Left ventricle myocardium inferior (tissue), 1 donor: ENCODE measurements at regions not wholly inside any gene's neighbourhood (a gene's known extent, or its start where the extent isn't known, plus 50 kb on each side); places are given as distances from the start of the nearest gene placed in this dataset.

Experiments used
- DNase-seq: peaks from one replicate; pipeline ENCODE4 v3.0.0-alpha.2; 2020
- H3K27ac ChIP-seq: fragments of 200-600 bp; replicated peaks from 2 replicates; pipeline ENCODE4 v1.8.0; 2021
- H3K27me3 ChIP-seq: fragments of 200-600 bp; 2 replicates; pipeline ENCODE4 v1.8.0; 2021; ENCODE audit warnings: low read depth
- H3K36me3 ChIP-seq: fragments of 200-600 bp; 2 replicates; pipeline ENCODE4 v1.8.0; 2021
- H3K4me1 ChIP-seq: fragments of 200-600 bp; 2 replicates; pipeline ENCODE4 v1.8.0; 2021
- H3K4me3 ChIP-seq: fragments of 200-600 bp; 2 replicates; pipeline ENCODE4 v1.8.0; 2021; ENCODE audit warnings: mild to moderate bottlenecking, moderate library complexity
- H3K9me3 ChIP-seq: fragments of 200-600 bp; replicated peaks from 2 replicates; pipeline ENCODE4 v1.8.0; 2021
- intact Hi-C: fragments of 100-400 bp; cut with micrococcal nuclease; formaldehyde crosslinking; loops from one replicate; pipeline ENCODE4 v1.11.0; 2022
- TF ChIP-seq, protein P1 (sequence below): fragments of 200-600 bp; IDR thresholded peaks from 2 replicates; pipeline ENCODE4 v1.8.0; 2021; ENCODE audit warnings: antibody characterized with exemption, mild to moderate bottlenecking, borderline replicate concordance
- donor health status: DM: no; HTN: yes; CAD: no; lungs with severe emphysema.

DNA sequence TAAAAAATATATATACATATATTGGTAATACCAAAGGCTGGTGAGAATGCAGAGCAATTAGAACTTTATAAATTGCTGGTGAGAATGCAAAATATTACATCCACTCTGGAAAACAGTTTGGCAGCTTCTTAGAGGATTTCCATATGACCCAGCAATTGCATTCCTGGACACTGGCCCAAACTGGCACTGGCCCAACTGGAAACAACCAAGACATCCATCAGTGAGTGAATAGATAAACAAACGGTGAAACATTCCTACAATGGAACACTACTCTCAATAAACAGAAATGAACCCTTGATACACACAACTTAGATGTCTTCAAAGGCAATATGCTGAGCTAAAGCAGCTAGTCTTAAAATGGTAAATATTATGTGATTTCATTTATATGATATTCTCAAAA, 524.2 kb downstream of the IQCM start:
- no peak overlapping the region for H3K4me3 ChIP-seq
- no peaks in the 10 kb centered on the region for H3K27me3 ChIP-seq
- TF ChIP-seq, protein P1, sequence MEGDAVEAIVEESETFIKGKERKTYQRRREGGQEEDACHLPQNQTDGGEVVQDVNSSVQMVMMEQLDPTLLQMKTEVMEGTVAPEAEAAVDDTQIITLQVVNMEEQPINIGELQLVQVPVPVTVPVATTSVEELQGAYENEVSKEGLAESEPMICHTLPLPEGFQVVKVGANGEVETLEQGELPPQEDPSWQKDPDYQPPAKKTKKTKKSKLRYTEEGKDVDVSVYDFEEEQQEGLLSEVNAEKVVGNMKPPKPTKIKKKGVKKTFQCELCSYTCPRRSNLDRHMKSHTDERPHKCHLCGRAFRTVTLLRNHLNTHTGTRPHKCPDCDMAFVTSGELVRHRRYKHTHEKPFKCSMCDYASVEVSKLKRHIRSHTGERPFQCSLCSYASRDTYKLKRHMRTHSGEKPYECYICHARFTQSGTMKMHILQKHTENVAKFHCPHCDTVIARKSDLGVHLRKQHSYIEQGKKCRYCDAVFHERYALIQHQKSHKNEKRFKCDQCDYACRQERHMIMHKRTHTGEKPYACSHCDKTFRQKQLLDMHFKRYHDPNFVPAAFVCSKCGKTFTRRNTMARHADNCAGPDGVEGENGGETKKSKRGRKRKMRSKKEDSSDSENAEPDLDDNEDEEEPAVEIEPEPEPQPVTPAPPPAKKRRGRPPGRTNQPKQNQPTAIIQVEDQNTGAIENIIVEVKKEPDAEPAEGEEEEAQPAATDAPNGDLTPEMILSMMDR: no peak
- peak; percentile 54 for DNase-seq
- H3K36me3 ChIP-seq: no peaks in the 10 kb centered on the region
- intact Hi-C loops: no loop called here
- peaks cover 23% of the 10 kb centered on the region for H3K4me1 ChIP-seq
- H3K9me3 ChIP-seq: peaks cover 25% of the 10 kb centered on the region
- H3K27ac ChIP-seq: peak overlapping the region; percentile 44

DNA sequence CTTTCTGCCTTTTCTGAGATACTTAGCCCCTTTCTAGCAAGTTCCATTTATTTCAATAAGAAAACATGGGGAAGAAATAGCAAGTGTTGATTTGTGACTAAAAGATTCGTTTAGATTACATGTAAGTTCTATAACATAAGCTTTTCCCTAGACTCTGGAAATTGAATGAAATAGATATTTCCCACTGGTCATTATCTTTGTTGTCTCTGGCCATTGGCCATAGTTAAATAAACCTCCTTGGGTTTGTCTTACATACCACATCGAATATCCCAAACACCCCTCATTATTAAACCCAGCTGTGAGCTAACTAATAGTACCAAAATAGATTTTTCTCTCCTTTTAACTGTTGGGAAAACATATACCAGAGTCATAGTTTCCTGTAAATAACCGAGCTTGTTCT, 534.8 kb downstream of the IQCM start:
- H3K4me3 ChIP-seq: no peak overlapping the region
- H3K9me3 ChIP-seq: peaks cover 1% of the 10 kb centered on the region
- no peaks in the 10 kb centered on the region for H3K4me1 ChIP-seq
- no peaks in the 10 kb centered on the region for H3K27me3 ChIP-seq
- intact Hi-C loops: no loop called here
- TF ChIP-seq, protein P1: no peak
- H3K36me3 ChIP-seq: no peaks in the 10 kb centered on the region
- no peak overlapping the region for H3K27ac ChIP-seq
- DNase-seq: no peak

DNA sequence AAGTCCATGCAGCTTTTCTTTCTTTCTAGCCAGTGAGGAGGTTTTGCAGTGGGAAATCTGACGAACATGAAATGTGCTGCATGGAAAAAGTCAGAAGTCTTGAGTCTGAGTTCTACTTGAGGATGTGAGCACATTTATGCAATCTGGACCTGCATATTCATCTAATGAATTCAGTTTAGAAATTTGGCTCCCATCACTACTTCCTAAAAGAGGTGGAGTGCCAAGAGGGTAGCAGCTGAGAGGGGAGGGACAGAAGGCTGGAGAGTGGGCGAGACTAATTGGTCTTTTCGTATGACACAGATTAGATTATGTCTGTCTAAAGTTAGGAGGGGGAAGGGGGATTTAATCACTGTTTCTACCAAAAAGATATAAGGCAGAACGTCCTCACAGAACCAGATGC, 535.9 kb downstream of the IQCM start:
- TF ChIP-seq, protein P1: no peak
- peak overlapping the region; percentile 28 for H3K27ac ChIP-seq
- no peaks in the 10 kb centered on the region for H3K4me1 ChIP-seq
- no peak overlapping the region for H3K4me3 ChIP-seq
- no peak for DNase-seq
- intact Hi-C loops: no loop called here
- no peaks in the 10 kb centered on the region for H3K36me3 ChIP-seq
- no peaks in the 10 kb centered on the region for H3K27me3 ChIP-seq
- H3K9me3 ChIP-seq: peaks cover 11% of the 10 kb centered on the region

DNA sequence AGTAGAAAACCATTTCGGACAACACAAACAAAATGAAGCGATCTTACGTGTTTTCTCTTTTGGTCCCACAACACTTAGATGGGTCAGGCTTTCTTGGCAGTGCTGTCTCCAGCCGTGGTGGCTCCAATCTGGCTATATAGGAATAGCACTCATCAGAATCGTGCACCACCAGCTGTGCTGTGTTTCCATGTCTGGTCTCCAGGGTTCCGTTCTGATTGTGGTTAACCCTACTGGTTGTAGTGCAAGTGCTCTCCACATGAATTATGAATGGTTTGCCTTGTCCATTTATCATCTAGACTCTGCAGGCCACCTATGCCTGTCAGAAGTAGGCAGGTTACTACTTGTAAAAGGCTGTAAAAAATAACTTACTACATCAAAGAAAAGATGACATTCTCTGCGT, 536.3 kb downstream of the IQCM start:
- intact Hi-C loops: no loop called here

DNA sequence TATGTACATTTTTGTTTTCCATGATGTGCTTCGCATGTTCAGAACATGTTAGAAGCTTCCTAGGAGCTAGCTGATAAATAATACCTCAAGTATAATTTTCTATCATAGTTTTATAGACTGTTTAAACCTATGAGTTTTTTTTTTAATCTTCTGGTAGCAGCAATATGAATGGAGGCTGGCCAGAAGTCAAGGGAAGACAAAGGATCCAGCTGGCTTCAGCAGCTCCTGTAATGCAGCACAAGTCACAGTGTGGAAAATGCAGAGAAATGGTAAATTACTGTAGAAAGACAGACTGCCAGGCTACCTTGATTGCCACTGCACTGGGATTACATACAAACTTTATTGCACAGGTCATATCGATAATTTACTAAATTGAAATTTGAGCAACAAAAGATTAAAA, 537.9 kb downstream of the IQCM start:
- H3K4me3 ChIP-seq: no peak overlapping the region
- DNase-seq: no peak
- H3K4me1 ChIP-seq: no peaks in the 10 kb centered on the region
- H3K27ac ChIP-seq: no peak overlapping the region
- no peaks in the 10 kb centered on the region for H3K36me3 ChIP-seq
- no peaks in the 10 kb centered on the region for H3K27me3 ChIP-seq
- peaks cover 16% of the 10 kb centered on the region for H3K9me3 ChIP-seq
- intact Hi-C loops: no loop called here
- TF ChIP-seq, protein P1: no peak

More for the DNA sequence above, 536.3 kb downstream of the IQCM start:
- Histone ChIP-seq H3K36me3 (no peaks in the 10 kb centered on the region), H3K4me3 (no peak overlapping the region), H3K9me3 (peaks cover 16% of the 10 kb centered on the region), H3K27me3 (no peaks in the 10 kb centered on the region), H3K4me1 (no peaks in the 10 kb centered on the region), H3K27ac (peak overlapping the region; percentile 28)
- DNase-seq: no peak
- TF ChIP-seq, protein P1: no peak

DNA sequence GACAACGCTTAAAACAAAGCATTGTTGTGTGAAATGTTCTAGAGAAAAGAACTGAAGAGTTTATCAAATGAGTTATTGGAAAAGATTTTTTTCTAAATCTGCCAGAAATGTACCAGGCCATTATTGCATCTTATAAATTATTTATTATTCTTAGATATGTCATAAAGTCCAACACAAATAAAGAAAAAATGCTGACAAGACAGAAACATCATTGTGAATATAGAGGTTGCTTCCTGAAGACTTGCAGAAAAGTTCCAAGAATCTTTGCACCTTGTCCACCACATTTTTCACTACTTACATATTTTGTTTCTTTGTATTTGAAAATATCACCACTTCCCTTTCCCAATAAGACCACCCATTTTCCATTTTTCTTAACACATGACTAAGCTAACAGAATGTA, 545.8 kb downstream of the IQCM start:
- H3K4me3 ChIP-seq: no peak overlapping the region
- H3K36me3 ChIP-seq: no peaks in the 10 kb centered on the region
- H3K27me3 ChIP-seq: no peaks in the 10 kb centered on the region
- H3K27ac ChIP-seq: no peak overlapping the region
- no peaks in the 10 kb centered on the region for H3K4me1 ChIP-seq
- intact Hi-C loops: no loop called here
- DNase-seq: no peak
- TF ChIP-seq, protein P1: no peak
- H3K9me3 ChIP-seq: peaks cover 9% of the 10 kb centered on the region
